ENCODE measurements at regions not wholly inside any gene's neighbourhood (a gene's known extent, or its start where the extent isn't known, plus 50 kb on each side); places are given as distances from the start of the nearest gene placed in this dataset.

- intact Hi-C loops (cut with micrococcal nuclease; ENCODE audit: unreplicated experiment) = no loop called here
- Histone ChIP-seq H3K4me3 (ENCODE audit: low read depth, low read length, poor library complexity, severe bottlenecking) (no peak overlapping the region), H4K20me1 (ENCODE audit: insufficient read depth, low read length) (no peaks in the 10 kb centered on the region), H3K4me1 (ENCODE audit: insufficient read depth, low read length, poor library complexity, severe bottlenecking) (no peaks in the 10 kb centered on the region), H3K9me3 (ENCODE audit: low read length) (no peaks in the 10 kb centered on the region), H3K27ac (ENCODE audit: low read depth, low read length, poor library complexity, severe bottlenecking) (no peak overlapping the region), H3K79me2 (ENCODE audit: insufficient read depth, low read depth, low read length) (no peaks in the 10 kb centered on the region), H3K9me2 (ENCODE audit: insufficient read depth, low read length) (no peaks in the 10 kb centered on the region), H3K4me2 (ENCODE audit: low read length) (no peak overlapping the region), H2AFZ (ENCODE audit: low read length) (no peak overlapping the region), H3K36me3 (ENCODE audit: insufficient read depth, low read length) (no peaks in the 10 kb centered on the region)
- BruUV-seq (replicated peaks) = no TSS peak
- DNase-seq (ENCODE audit: low spot score) = no peak
- TF ChIP-seq CTCF (conservative IDR thresholded peaks at IDR 0.05; ENCODE audit: low read length) = no peak
- no peak for TF ChIP-seq EZH2phosphoT487 (IDR thresholded peaks at IDR 0.05; ENCODE audit: borderline replicate concordance, low read depth, low read length)
- POLR2A ChIA-PET = interaction anchor here (0.6 kb wide), 1 partner anchor 130 kb away, joined by 4 read pairs; no protein-coding TSS in a partner anchor
- CTCF ChIA-PET (ENCODE audit: unreplicated experiment) = no interaction called here
Measured at GRCh38 chr3:70647094-70647493, 334.7 kb upstream of the MDFIC2 start.

- no TSS peak for BruUV-seq (replicated peaks)
- no peaks in the 10 kb centered on the region for H3K4me1 ChIP-seq (ENCODE audit: insufficient read depth, low read length, poor library complexity, severe bottlenecking)
- no peak overlapping the region for H3K27ac ChIP-seq (ENCODE audit: low read depth, low read length, poor library complexity, severe bottlenecking)
- no peak for TF ChIP-seq CTCF (conservative IDR thresholded peaks at IDR 0.05; ENCODE audit: low read length)
- TF ChIP-seq EZH2phosphoT487 (IDR thresholded peaks at IDR 0.05; ENCODE audit: borderline replicate concordance, low read depth, low read length) = no peak
- no peaks in the 10 kb centered on the region for H3K9me3 ChIP-seq (ENCODE audit: low read length)
- no peaks in the 10 kb centered on the region for H3K9me2 ChIP-seq (ENCODE audit: insufficient read depth, low read length)
- no peaks in the 10 kb centered on the region for H4K20me1 ChIP-seq (ENCODE audit: insufficient read depth, low read length)
- intact Hi-C loops (cut with micrococcal nuclease; ENCODE audit: unreplicated experiment) = no loop called here
- ChIA-PET CTCF (ENCODE audit: unreplicated experiment) (no interaction called here), POLR2A (interaction anchor here (0.6 kb wide), 1 partner anchor 131 kb away, joined by 4 read pairs; no protein-coding TSS in a partner anchor)
- DNase-seq (ENCODE audit: low spot score) = no peak
- no peak overlapping the region for H3K4me2 ChIP-seq (ENCODE audit: low read length)
- no peak overlapping the region for H2AFZ ChIP-seq (ENCODE audit: low read length)
- H3K36me3 ChIP-seq (ENCODE audit: insufficient read depth, low read length) = no peaks in the 10 kb centered on the region
- H3K4me3 ChIP-seq (ENCODE audit: low read depth, low read length, poor library complexity, severe bottlenecking) = no peak overlapping the region
- no peaks in the 10 kb centered on the region for H3K79me2 ChIP-seq (ENCODE audit: insufficient read depth, low read depth, low read length)
Measured at GRCh38 chr3:70646635-70647034, 334.2 kb upstream of the MDFIC2 start.

GRCh38 chr3:70640481-70640880 lies 328.0 kb upstream of the MDFIC2 start:
- CTCF ChIA-PET (ENCODE audit: unreplicated experiment) = no interaction called here
- BruUV-seq (replicated peaks) = no TSS peak
- TF ChIP-seq EZH2phosphoT487 (IDR thresholded peaks at IDR 0.05; ENCODE audit: borderline replicate concordance, low read depth, low read length) (no peak), CTCF (conservative IDR thresholded peaks at IDR 0.05; ENCODE audit: low read length) (no peak)

More at GRCh38 chr3:70640481-70640880, 328.0 kb upstream of the MDFIC2 start:
- Histone ChIP-seq H3K4me2 (ENCODE audit: low read length) (no peak overlapping the region), H4K20me1 (ENCODE audit: insufficient read depth, low read length) (no peaks in the 10 kb centered on the region), H3K27ac (ENCODE audit: low read depth, low read length, poor library complexity, severe bottlenecking) (no peak overlapping the region), H3K4me3 (ENCODE audit: low read depth, low read length, poor library complexity, severe bottlenecking) (no peak overlapping the region), H3K9me2 (ENCODE audit: insufficient read depth, low read length) (no peaks in the 10 kb centered on the region), H3K4me1 (ENCODE audit: insufficient read depth, low read length, poor library complexity, severe bottlenecking) (no peaks in the 10 kb centered on the region), H3K9me3 (ENCODE audit: low read length) (no peaks in the 10 kb centered on the region), H2AFZ (ENCODE audit: low read length) (no peak overlapping the region), H3K79me2 (ENCODE audit: insufficient read depth, low read depth, low read length) (no peaks in the 10 kb centered on the region), H3K36me3 (ENCODE audit: insufficient read depth, low read length) (no peaks in the 10 kb centered on the region)
- POLR2A ChIA-PET = interaction anchor here (0.6 kb wide), 1 partner anchor 208 kb away, joined by 3 read pairs; no protein-coding TSS in a partner anchor
- DNase-seq (ENCODE audit: low spot score) = no peak
- intact Hi-C loops (cut with micrococcal nuclease; ENCODE audit: unreplicated experiment) = no loop called here

All from OCI-LY7 (cell line).